Osteoblast (primary cell): ENCODE measurements at regions not wholly inside any gene's neighbourhood (a gene's known extent, or its start where the extent isn't known, plus 50 kb on each side); places are given as distances from the start of the nearest gene placed in this dataset.

ENCODE experiments used
- DNase-seq: peaks from one replicate; pipeline ENCODE4 v3.0.0; 2011; ENCODE audit warnings: low spot score, mixed read lengths; ENCODE audit not compliant: insufficient read length; ENCODE audit errors: missing footprints
- H2AFZ ChIP-seq: 2 replicates; pipeline ENCODE4 v1.6.0; 2011; ENCODE audit warnings: mild to moderate bottlenecking, low read length
- H3K27ac ChIP-seq: 2 replicates; pipeline ENCODE4 v1.5.1; 2011; ENCODE audit warnings: mild to moderate bottlenecking, low read depth, low read length, moderate library complexity
- H3K27me3 ChIP-seq: 2 replicates; pipeline ENCODE4 v1.6.0; 2012; ENCODE audit warnings: mild to moderate bottlenecking, control low read depth, inconsistent platforms, low read length, moderate library complexity; ENCODE audit not compliant: insufficient read depth
- H3K36me3 ChIP-seq: 2 replicates; pipeline ENCODE4 v1.5.1; 2011; ENCODE audit warnings: mild to moderate bottlenecking, low read length, control low read depth, moderate library complexity; ENCODE audit not compliant: insufficient read depth
- H3K4me1 ChIP-seq: 2 replicates; pipeline ENCODE4 v1.5.1; 2011; ENCODE audit warnings: mild to moderate bottlenecking, low read length, control low read depth, moderate library complexity; ENCODE audit not compliant: insufficient read depth
- H3K4me2 ChIP-seq: 2 replicates; pipeline ENCODE4 v1.6.0; 2011; ENCODE audit warnings: mild to moderate bottlenecking, low read length; ENCODE audit not compliant: insufficient read depth
- H3K4me3 ChIP-seq: fragments of 200-600 bp; sonication (generic); 3 replicates; pipeline ENCODE4 v1.5.1; 2012; ENCODE audit warnings: mild to moderate bottlenecking, low read length, inconsistent platforms; ENCODE audit not compliant: insufficient read depth
- H3K79me2 ChIP-seq: 2 replicates; pipeline ENCODE4 v1.6.0; 2012; ENCODE audit warnings: mild to moderate bottlenecking, low read length, control low read depth, inconsistent platforms; ENCODE audit not compliant: insufficient read depth
- H3K9me3 ChIP-seq: 2 replicates; pipeline ENCODE4 v1.5.1; 2011; ENCODE audit warnings: low read depth, low read length, control low read depth
- H4K20me1 ChIP-seq: 2 replicates; pipeline ENCODE4 v1.6.0; 2012; ENCODE audit warnings: mild to moderate bottlenecking, low read length, control low read depth; ENCODE audit not compliant: insufficient read depth
- CTCF ChIP-seq: IDR thresholded peaks from 2 replicates; pipeline ENCODE4 v1.5.1; 2011; ENCODE audit warnings: mild to moderate bottlenecking, low read depth, low read length, moderate library complexity; ENCODE audit errors: extremely low read depth

GRCh38 chr14:45619831-45620230, 366.8 kb upstream of the MIS18BP1 start:
- no peaks in the 10 kb centered on the region for H3K27me3 ChIP-seq
- no peak overlapping the region for H3K4me3 ChIP-seq
- no peak overlapping the region for H3K27ac ChIP-seq
- H2AFZ ChIP-seq: no peak overlapping the region
- TF ChIP-seq CTCF: no peak
- no peak overlapping the region for H3K4me2 ChIP-seq
- H3K9me3 ChIP-seq: no peaks in the 10 kb centered on the region
- H3K4me1 ChIP-seq: no peaks in the 10 kb centered on the region
- no peaks in the 10 kb centered on the region for H4K20me1 ChIP-seq
- no peaks in the 10 kb centered on the region for H3K36me3 ChIP-seq
- no peak for DNase-seq
- H3K79me2 ChIP-seq: no peaks in the 10 kb centered on the region

GRCh38 chr14:45610318-45610717, 357.3 kb upstream of the MIS18BP1 start:
- Histone ChIP-seq H4K20me1 (no peaks in the 10 kb centered on the region), H3K4me1 (no peaks in the 10 kb centered on the region), H3K4me2 (no peak overlapping the region), H3K9me3 (no peaks in the 10 kb centered on the region), H3K27ac (no peak overlapping the region), H2AFZ (no peak overlapping the region), H3K27me3 (no peaks in the 10 kb centered on the region), H3K36me3 (no peaks in the 10 kb centered on the region), H3K4me3 (no peak overlapping the region), H3K79me2 (no peaks in the 10 kb centered on the region)
- TF ChIP-seq CTCF: no peak
- DNase-seq: no peak

- H3K27me3 ChIP-seq: no peaks in the 10 kb centered on the region
- no peak for TF ChIP-seq CTCF
- H3K36me3 ChIP-seq: no peaks in the 10 kb centered on the region
- no peaks in the 10 kb centered on the region for H3K4me1 ChIP-seq
- no peaks in the 10 kb centered on the region for H4K20me1 ChIP-seq
- H2AFZ ChIP-seq: no peak overlapping the region
- no peak overlapping the region for H3K27ac ChIP-seq
- no peak for DNase-seq
- no peak overlapping the region for H3K4me2 ChIP-seq
- H3K9me3 ChIP-seq: peaks cover 5% of the 10 kb centered on the region
- H3K4me3 ChIP-seq: no peak overlapping the region
- H3K79me2 ChIP-seq: no peaks in the 10 kb centered on the region
Measured at GRCh38 chr14:45587142-45587541, 334.1 kb upstream of the MIS18BP1 start.

- Histone ChIP-seq H3K4me3 (no peak overlapping the region), H3K4me2 (no peak overlapping the region), H3K27me3 (no peaks in the 10 kb centered on the region), H3K9me3 (peaks cover 2% of the 10 kb centered on the region), H3K4me1 (no peaks in the 10 kb centered on the region), H3K36me3 (no peaks in the 10 kb centered on the region), H2AFZ (no peak overlapping the region), H3K79me2 (no peaks in the 10 kb centered on the region), H3K27ac (no peak overlapping the region), H4K20me1 (no peaks in the 10 kb centered on the region)
- DNase-seq: no peak
- TF ChIP-seq CTCF: no peak
Measured at GRCh38 chr14:45559626-45560025, 306.6 kb upstream of the MIS18BP1 start.
